C4-2B (cell line): ENCODE measurements at regions not wholly inside any gene's neighbourhood (a gene's known extent, or its start where the extent isn't known, plus 50 kb on each side); places are given as distances from the start of the nearest gene placed in this dataset.

ENCODE experiments used
- H3K27ac ChIP-seq: fragments of 450-650 bp; 2 replicates; pipeline ENCODE4 v1.5.1; 2017
- CTCF ChIP-seq: fragments of 450-650 bp; conservative IDR thresholded peaks from 2 replicates; pipeline ENCODE4 v1.5.1; 2017; ENCODE audit warnings: mild to moderate bottlenecking
- ZFX ChIP-seq: fragments of 450-650 bp; IDR thresholded peaks from 2 replicates; pipeline ENCODE4 v1.6.1; 2017

GRCh38 chr12:97800561-97800960 is 338.0 kb downstream of the RMST start:
- TF ChIP-seq ZFX: no peak
- no peak for TF ChIP-seq CTCF

GRCh38 chr12:97801471-97802059 is 339.0 kb downstream of the RMST start:
- H3K27ac ChIP-seq: no peak overlapping the region
- TF ChIP-seq CTCF (no peak), ZFX (no peak)

More at GRCh38 chr12:97800561-97800960, 338.0 kb downstream of the RMST start:
- H3K27ac ChIP-seq: no peak overlapping the region

- TF ChIP-seq CTCF (no peak), ZFX (no peak)
These were observed 342.5 kb downstream of the RMST start for GRCh38 chr12:97805146-97805545.

GRCh38 chr12:97813301-97813700 is 350.7 kb downstream of the RMST start:
- no peak for TF ChIP-seq CTCF
- no peak for TF ChIP-seq ZFX
- no peak overlapping the region for H3K27ac ChIP-seq

More at GRCh38 chr12:97805146-97805545, 342.5 kb downstream of the RMST start:
- no peak overlapping the region for H3K27ac ChIP-seq

- H3K27ac ChIP-seq: no peak overlapping the region
- TF ChIP-seq ZFX: no peak
- TF ChIP-seq CTCF: no peak
These were observed 359.2 kb downstream of the RMST start for GRCh38 chr12:97821806-97822205.

- TF ChIP-seq CTCF: no peak
- TF ChIP-seq ZFX: no peak
- no peak overlapping the region for H3K27ac ChIP-seq
These were observed 372.9 kb downstream of the RMST start for GRCh38 chr12:97835541-97835940.

- no peak overlapping the region for H3K27ac ChIP-seq
- no peak for TF ChIP-seq ZFX
- TF ChIP-seq CTCF: no peak
These were observed 374.8 kb downstream of the RMST start for GRCh38 chr12:97837401-97837800.
